ENCODE measurements at regions not wholly inside any gene's neighbourhood (a gene's known extent, or its start where the extent isn't known, plus 50 kb on each side); places are given as distances from the start of the nearest gene placed in this dataset.
A peak's percentile ranks its signal among the peaks of the same experiment; 100 is the strongest.
"Not testable (repeated sequence)": the region's sequence is repeated elsewhere in the genome, so short reads cannot be mapped to it uniquely, and the experiment has no call there.

GRCh38 chr13:71213252-71213821 lies 653.7 kb downstream of the DACH1 start:
- no peak for DNase-seq (ENCODE audit: low spot score)

DNA sequence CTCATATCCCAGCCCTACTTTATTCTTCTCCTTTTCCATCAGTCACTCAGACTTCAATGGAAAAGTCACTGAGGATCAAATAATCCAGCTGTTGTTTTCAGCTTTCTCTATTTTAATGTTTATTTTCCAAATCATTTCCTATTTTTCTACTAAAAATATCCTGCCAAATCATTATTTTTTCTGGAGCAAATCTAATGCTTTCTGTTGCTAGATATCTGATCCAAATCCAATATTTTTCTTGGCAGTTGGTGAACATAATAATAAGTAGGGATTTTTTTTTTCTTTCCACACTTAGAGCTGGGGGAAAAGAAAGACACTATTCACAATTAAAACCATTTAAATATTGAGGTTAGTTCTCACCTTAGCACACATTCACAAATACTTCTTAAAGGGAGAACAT lies 656.1 kb downstream of the DACH1 start:
- no peak for DNase-seq (ENCODE audit: low spot score)

GRCh38 chr13:71209217-71209616 lies 657.8 kb downstream of the DACH1 start:
- DNase-seq (ENCODE audit: low spot score) = no peak

DNA sequence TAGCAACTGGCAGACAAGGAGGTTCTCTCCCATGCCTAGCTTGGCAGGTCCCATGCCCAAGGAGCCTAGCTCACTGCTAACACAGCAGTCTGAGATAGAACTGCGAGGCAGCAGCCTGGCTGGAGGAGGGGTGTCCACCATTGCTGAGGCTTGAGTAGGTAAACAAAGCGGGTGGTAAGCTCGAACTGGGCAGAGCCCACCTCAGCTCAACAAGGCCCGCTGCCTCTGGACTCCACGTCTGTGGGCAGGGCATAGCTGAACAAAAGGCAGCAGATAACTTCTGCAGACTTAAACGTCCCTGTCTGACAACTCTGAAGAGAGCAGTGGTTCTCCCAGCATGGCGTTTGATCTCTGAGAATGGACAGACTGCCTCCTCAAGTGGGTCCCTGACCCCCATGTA lies 682.4 kb downstream of the DACH1 start:
- DNase-seq (ENCODE audit: low spot score) = not testable (repeated sequence)

DNA sequence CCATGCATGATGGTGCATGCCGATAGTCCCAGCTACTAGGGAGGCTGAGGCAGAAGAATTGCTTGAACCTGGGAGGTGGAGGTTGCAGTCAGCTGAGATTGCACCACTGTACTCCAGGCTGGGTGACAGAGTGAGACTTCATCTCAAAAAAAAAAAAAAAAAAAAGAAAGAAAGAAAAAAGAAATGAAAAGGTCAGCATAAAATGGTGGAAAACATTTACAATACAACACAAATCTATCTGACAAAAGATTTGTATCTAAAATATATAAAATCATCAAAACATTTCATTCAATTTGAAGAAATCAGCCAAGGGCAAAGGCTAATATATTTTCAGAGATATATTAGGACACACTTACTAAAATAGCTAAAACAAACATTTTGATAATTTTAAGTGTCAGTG lies 683.7 kb downstream of the DACH1 start:
- not testable (repeated sequence) for DNase-seq (ENCODE audit: low spot score)

DNA sequence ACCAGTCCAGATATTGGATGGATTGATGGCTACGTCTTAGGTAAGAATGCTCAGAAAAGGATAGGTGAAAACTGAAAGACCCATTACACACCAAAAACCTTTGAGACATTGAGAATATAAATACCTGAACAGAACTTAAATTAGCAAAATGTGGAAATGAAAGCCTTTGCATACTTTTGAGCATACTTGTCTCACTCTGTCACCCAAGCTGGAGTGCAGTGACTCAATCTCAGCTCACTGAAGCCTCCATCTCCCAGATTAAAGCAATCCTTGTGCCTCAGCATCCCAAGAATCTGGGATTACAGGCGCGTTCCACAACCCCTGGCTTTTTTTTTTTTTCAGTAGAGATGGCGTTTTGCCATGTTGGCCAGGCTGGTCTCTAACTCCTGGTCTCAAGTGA lies 695.3 kb downstream of the DACH1 start:
- DNase-seq (ENCODE audit: low spot score) = no peak

DNA sequence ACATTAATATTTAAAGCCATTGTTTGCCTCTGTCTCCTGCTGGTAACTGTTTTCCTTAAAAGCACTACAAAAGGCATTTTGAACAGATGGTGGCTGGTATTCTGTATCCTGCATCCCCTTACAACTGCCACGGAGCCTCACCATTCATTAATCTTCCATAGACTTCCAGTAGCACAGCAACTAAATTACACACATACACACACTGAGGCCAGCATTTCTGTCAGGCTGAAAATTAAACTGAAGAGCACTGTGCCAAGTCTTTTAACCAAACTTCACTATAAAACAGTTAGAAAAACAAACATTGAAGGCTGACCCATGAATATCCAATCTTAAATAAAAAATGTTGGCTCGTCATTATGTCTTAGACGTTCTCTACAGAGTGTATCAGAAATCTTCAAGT lies 697.8 kb downstream of the DACH1 start:
- no peak for DNase-seq (ENCODE audit: low spot score)

DNA sequence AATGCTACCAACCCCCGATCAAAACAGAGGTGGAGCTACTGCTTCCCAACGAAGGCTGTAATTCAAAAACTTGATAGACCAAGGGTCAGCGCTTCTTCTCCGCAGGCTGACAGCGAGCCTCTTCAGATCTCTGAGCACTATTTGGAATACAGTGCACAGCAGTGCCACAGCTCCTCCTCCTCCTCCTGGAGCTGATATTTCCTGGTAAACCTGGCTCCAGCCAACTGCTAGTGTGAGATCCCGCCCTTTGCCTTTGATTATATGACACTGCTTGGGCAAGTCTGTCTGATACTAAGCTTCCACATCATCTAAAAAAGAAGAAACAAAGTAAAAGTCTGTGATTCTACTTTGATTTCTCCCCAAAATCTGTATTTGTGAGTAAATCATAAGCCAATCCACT lies 710.5 kb downstream of the DACH1 start:
- DNase-seq (ENCODE audit: low spot score) = no peak

DNA sequence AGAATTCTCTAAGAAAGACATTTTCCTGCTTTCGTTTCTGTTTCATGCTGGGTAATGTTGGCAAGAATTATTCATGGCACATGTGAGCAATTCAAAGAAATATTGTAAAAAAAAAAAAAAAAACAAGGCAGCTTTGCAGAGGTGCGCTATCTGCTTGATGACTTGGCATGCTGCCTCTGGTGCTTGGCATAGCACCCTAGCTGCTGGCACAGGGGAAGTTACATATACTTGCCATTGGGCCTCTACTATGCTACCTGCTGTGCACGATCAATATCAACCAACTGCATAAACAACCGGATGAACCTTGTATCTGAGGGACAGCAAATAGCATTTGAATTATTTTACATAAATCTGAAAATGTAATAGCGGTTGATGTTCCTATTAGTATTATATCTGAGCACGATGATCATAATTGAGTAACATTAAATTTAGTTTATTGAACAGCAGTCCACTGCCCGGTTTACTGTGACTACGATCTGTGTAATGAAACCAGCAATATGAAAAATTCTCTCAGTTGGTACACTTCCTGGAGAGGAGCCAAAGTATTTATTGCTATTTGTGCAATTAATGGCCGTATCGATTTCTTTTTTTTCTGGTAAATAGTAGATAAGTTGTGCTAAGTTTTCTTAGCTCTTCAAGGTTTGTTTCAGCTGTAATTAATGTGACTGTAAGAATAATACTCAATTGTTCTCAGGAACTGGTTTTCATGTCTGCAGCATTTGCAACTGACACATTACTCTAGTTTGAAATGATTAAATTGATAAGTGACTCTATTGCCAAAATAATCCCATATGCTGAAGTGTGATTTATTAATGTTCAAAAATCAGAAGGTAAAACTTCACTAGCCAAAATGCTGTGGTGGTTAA lies 717.3 kb downstream of the DACH1 start:
- no peak for DNase-seq (ENCODE audit: low spot score)

- DNase-seq (ENCODE audit: low spot score) = no peak
Observed at GRCh38 chr13:71149046-71149445, 718.0 kb downstream of the DACH1 start.

- no peak for DNase-seq (ENCODE audit: low spot score)
Observed at GRCh38 chr13:71148396-71148795, 718.6 kb downstream of the DACH1 start.

GRCh38 chr13:71144883-71145282 lies 722.1 kb downstream of the DACH1 start:
- DNase-seq (ENCODE audit: low spot score) = no peak

GRCh38 chr13:71137101-71137500 lies 729.9 kb downstream of the DACH1 start:
- DNase-seq (ENCODE audit: low spot score) = no peak

GRCh38 chr13:71124230-71124629 lies 742.8 kb downstream of the DACH1 start:
- no peak for DNase-seq (ENCODE audit: low spot score)

GRCh38 chr13:71118779-71119364 lies 748.1 kb downstream of the DACH1 start:
- no peak for DNase-seq (ENCODE audit: low spot score)

DNA sequence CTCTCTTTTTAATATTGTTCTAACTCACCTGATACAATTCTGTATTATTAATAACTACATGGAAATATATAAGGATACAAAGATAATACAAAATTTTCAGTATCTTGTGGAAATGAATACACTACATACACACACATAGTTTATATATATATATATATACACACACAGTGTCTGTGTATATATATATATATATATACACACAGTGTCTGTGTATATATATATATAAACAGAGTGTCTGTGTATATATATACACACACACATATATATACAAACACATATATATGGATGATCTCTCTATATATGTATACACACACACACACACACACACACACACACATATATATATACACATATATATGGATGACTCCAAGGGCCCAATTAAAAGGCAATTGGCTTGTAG lies 749.1 kb downstream of the DACH1 start:
- peak; percentile 3 for DNase-seq (ENCODE audit: low spot score)

DNA sequence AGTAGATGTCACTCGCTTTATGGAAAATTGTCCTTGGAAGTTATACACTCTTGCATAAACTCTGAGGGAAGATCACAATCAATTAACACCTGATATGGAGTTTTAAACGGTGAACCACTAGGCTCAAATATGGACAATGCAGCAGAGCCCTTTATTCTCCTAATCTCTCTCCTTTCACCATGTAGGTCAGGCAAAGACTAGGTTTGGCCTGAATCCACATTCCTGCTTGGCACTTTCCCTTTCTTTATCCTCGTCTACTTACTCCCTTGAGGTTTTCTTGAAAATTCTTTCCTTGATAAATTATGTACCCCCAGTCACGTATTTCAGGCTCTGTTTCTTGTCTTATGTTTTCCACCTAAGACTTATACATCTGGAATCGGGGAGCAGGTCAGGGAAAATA lies 751.7 kb downstream of the DACH1 start:
- DNase-seq (ENCODE audit: low spot score) = no peak

DNA sequence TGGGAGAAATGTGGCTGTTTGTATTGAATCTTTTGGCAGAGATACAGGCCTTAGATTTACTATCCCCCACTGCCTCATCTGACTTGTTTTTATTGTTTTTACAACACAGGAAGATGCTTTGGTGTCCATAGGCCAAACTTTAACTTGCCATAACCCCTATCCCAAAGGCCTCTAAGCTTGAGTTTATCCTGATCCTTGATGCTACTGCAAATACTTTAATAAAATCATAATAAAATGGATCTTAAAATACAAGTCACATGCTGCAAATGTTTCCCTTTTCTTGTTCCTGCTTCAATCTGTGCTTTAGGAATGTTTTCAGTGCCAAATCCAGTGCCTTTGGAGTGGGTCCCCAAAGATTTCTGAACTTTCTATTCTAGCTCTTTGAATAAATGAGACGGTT lies 770.6 kb downstream of the DACH1 start:
- no peak for DNase-seq (ENCODE audit: low spot score)

DNA sequence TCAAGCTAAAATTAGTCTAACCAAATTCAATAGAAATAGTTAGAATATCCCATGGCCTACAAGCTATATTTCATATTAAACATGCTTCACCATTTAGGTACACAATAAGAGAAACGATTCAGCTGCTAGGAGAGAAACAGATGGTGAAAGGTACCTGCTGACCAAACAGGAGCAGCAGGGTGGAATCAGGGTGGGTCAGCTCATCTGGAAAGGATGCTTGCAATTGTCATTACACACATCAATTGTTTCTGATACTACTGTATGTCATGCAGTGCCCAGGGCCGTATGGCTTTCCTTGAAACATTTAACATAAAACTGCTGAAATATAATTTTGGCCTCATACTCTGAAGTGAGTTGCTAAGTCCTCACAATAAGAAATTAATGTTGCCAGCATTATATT lies 776.0 kb downstream of the DACH1 start:
- no peak for DNase-seq (ENCODE audit: low spot score)

GRCh38 chr13:71089056-71089455 lies 777.9 kb downstream of the DACH1 start:
- no peak for DNase-seq (ENCODE audit: low spot score)

- no peak for DNase-seq (ENCODE audit: low spot score)
Observed at GRCh38 chr13:71087432-71087831, 779.6 kb downstream of the DACH1 start.

DNA sequence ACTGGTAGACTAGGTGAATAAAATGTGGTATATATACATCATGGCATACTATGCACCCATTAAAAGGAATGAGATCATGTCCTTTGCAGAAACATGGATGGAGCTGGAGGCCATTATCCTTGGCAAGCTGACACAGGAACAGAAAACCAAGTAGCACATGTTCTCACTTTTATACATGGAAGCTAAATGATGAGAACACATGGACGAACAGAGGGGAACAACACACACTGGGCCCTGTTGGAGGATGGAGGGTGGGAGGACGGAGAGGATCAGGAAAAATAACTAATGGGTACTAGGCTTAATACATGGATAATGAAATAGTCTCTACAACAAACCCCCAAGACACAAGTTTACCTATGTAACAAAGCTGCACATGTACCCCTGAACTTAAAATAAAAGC lies 780.0 kb downstream of the DACH1 start:
- DNase-seq (ENCODE audit: low spot score) = no peak

GRCh38 chr13:71082631-71083030 lies 784.4 kb downstream of the DACH1 start:
- no peak for DNase-seq (ENCODE audit: low spot score)

DNA sequence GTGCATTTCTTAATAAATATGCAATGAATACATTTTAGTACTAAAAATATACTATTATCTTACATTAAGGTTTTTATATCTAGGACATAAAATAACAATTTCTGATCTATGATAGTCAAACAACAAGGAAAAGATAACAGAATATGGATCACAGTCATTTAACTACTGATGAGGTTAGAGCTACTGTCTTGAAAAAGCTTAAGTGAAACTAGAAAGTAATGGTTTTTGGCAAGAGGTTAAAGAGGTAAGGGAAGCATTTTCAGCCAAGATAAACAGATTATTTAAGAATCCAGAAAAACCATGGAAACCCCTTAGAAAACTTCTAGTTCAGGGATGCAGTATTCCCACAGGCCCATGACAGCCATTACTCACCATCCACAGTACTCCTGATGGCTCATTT lies 787.4 kb downstream of the DACH1 start:
- DNase-seq (ENCODE audit: low spot score) = no peak
